ENCODE measurements at regions not wholly inside any gene's neighbourhood (a gene's known extent, or its start where the extent isn't known, plus 50 kb on each side); places are given as distances from the start of the nearest gene placed in this dataset.

GRCh38 chr2:41719756-41720155 lies 328.1 kb upstream of the PKDCC start:
- TF ChIP-seq POLR2A (IDR thresholded peaks at IDR 0.05; ENCODE audit: low read length) (no peak), KDM1A (IDR thresholded peaks at IDR 0.05; ENCODE audit: low read depth) (no peak), ATOH8 (CRISPR knock-in tag; IDR thresholded peaks at IDR 0.05; ENCODE audit: low read depth) (no peak), MYC (IDR thresholded peaks at IDR 0.05; ENCODE audit: borderline replicate concordance, low read length) (no peak), CTCF (IDR thresholded peaks at IDR 0.05) (no peak), HOXB5 (CRISPR knock-in tag; IDR thresholded peaks at IDR 0.05) (no peak)

All from A549 (cell line).